ENCODE measurements at regions not wholly inside any gene's neighbourhood (a gene's known extent, or its start where the extent isn't known, plus 50 kb on each side); places are given as distances from the start of the nearest gene placed in this dataset.

- WGBS, 2 donors: 13 to 15% methylated on average over 2 of the region's 2 CpGs
- Histone ChIP-seq H3K4me3 (no peak overlapping the region), H3K36me3 (ENCODE audit: control insufficient read depth in 4 of 4, insufficient read depth in 4 of 4, low read length in 4 of 4) (no peaks in the 10 kb centered on the region), H3K4me1 (ENCODE audit: control insufficient read depth in 5 of 5, insufficient read depth in 5 of 5, low read length in 5 of 5) (no peaks in the 10 kb centered on the region), H3K9ac (ENCODE audit: insufficient read depth in 1 of 2, low read length in 2 of 2) (no peak overlapping the region), H3K9me3 (ENCODE audit: control insufficient read depth in 4 of 4, insufficient read depth in 3 of 4, low read length in 3 of 4) (peaks cover 0 to 2% (median 0%) of the 10 kb centered on the region in 4 donors), H3K27me3 (ENCODE audit: control insufficient read depth in 3 of 3, insufficient read depth in 3 of 3, low read length in 2 of 3) (no peaks in the 10 kb centered on the region), H3K27ac (ENCODE audit: low read depth in 1 of 2, low read length in 1 of 2) (no peak overlapping the region)
- ATAC-seq (ENCODE audit: insufficient read depth, low FRiP score) (peak; percentile 70), DNase-seq (peak in 2 of 3 donors; percentile 9 to 23)
- TF ChIP-seq CTCF (IDR thresholded peaks at IDR 0.05; ENCODE audit: control extremely low read depth, extremely low read depth): no peak
Measured at GRCh38 chrX:82218361-82218760, 1016.5 kb downstream of the SH3BGRL start.

GRCh38 chrX:82219129-82219528, 1017.2 kb downstream of the SH3BGRL start:
- Histone ChIP-seq H3K27ac (ENCODE audit: low read depth in 1 of 2, low read length in 1 of 2) (no peak overlapping the region), H3K36me3 (ENCODE audit: control insufficient read depth in 4 of 4, insufficient read depth in 4 of 4, low read length in 4 of 4) (no peaks in the 10 kb centered on the region), H3K4me1 (ENCODE audit: control insufficient read depth in 5 of 5, insufficient read depth in 5 of 5, low read length in 5 of 5) (no peaks in the 10 kb centered on the region), H3K9ac (ENCODE audit: insufficient read depth in 1 of 2, low read length in 2 of 2) (no peak overlapping the region), H3K4me3 (no peak overlapping the region), H3K27me3 (ENCODE audit: control insufficient read depth in 3 of 3, insufficient read depth in 3 of 3, low read length in 2 of 3) (no peaks in the 10 kb centered on the region), H3K9me3 (ENCODE audit: control insufficient read depth in 4 of 4, insufficient read depth in 3 of 4, low read length in 3 of 4) (peaks cover 0 to 2% (median 0%) of the 10 kb centered on the region in 4 donors)
- ATAC-seq (ENCODE audit: insufficient read depth, low FRiP score) (no peak), DNase-seq (no peak)
- no peak for TF ChIP-seq CTCF (IDR thresholded peaks at IDR 0.05; ENCODE audit: control extremely low read depth, extremely low read depth)

GRCh38 chrX:82224961-82225360, 1023.1 kb downstream of the SH3BGRL start:
- Histone ChIP-seq H3K4me1 (ENCODE audit: control insufficient read depth in 5 of 5, insufficient read depth in 5 of 5, low read length in 5 of 5) (no peaks in the 10 kb centered on the region), H3K4me3 (no peak overlapping the region), H3K27me3 (ENCODE audit: control insufficient read depth in 3 of 3, insufficient read depth in 3 of 3, low read length in 2 of 3) (no peaks in the 10 kb centered on the region), H3K36me3 (ENCODE audit: control insufficient read depth in 4 of 4, insufficient read depth in 4 of 4, low read length in 4 of 4) (no peaks in the 10 kb centered on the region), H3K9ac (ENCODE audit: insufficient read depth in 1 of 2, low read length in 2 of 2) (no peak overlapping the region), H3K9me3 (ENCODE audit: control insufficient read depth in 4 of 4, insufficient read depth in 3 of 4, low read length in 3 of 4) (peaks cover 0 to 6% (median 0%) of the 10 kb centered on the region in 4 donors), H3K27ac (ENCODE audit: low read depth in 1 of 2, low read length in 1 of 2) (no peak overlapping the region)
- DNase-seq: no peak
- ATAC-seq (ENCODE audit: insufficient read depth, low FRiP score): no peak
- TF ChIP-seq CTCF (IDR thresholded peaks at IDR 0.05; ENCODE audit: control extremely low read depth, extremely low read depth): no peak

- TF ChIP-seq CTCF (IDR thresholded peaks at IDR 0.05; ENCODE audit: control extremely low read depth, extremely low read depth): no peak
- Histone ChIP-seq H3K36me3 (ENCODE audit: control insufficient read depth in 4 of 4, insufficient read depth in 4 of 4, low read length in 4 of 4) (no peaks in the 10 kb centered on the region), H3K4me3 (no peak overlapping the region), H3K9ac (ENCODE audit: insufficient read depth in 1 of 2, low read length in 2 of 2) (no peak overlapping the region), H3K9me3 (ENCODE audit: control insufficient read depth in 4 of 4, insufficient read depth in 3 of 4, low read length in 3 of 4) (peaks cover 0 to 4% (median 1%) of the 10 kb centered on the region in 4 donors), H3K4me1 (ENCODE audit: control insufficient read depth in 5 of 5, insufficient read depth in 5 of 5, low read length in 5 of 5) (no peaks in the 10 kb centered on the region), H3K27ac (ENCODE audit: low read depth in 1 of 2, low read length in 1 of 2) (no peak overlapping the region), H3K27me3 (ENCODE audit: control insufficient read depth in 3 of 3, insufficient read depth in 3 of 3, low read length in 2 of 3) (no peaks in the 10 kb centered on the region)
- WGBS, 2 donors: 52 to 74% methylated on average over 3 of the region's 3 CpGs
- DNase-seq: no peak
- no peak for ATAC-seq (ENCODE audit: insufficient read depth, low FRiP score)
Measured at GRCh38 chrX:82230013-82230412, 1028.1 kb downstream of the SH3BGRL start.
